ENCODE measurements at regions not wholly inside any gene's neighbourhood (a gene's known extent, or its start where the extent isn't known, plus 50 kb on each side); places are given as distances from the start of the nearest gene placed in this dataset.

- TF ChIP-seq CTCF (IDR thresholded peaks at IDR 0.05): no peak
- no peak for TF ChIP-seq POLR2A (IDR thresholded peaks at IDR 0.05)
These were observed 102.6 kb upstream of the RSPO3 start for GRCh38 chr6:127015858-127016257.
